ENCODE measurements at regions not wholly inside any gene's neighbourhood (a gene's known extent, or its start where the extent isn't known, plus 50 kb on each side); places are given as distances from the start of the nearest gene placed in this dataset.

DNA sequence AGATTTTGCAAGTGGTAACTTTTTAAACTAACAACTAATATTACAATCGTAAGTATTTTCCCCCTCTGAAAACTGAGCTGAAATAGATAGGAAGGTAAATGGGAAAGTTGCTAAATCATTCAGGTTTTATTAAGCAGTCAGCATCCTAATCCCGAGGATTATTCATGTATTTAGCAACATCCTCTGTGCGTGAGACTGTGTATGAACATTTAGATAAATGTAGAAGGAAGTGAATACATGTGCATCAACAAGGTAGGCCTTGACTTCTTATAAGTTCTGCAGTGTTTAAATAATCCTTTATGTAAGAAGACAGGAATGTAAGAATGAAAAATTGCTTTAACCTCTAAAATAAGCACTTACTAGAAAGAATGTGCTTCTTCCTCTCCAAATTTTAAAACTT, 745.9 kb upstream of the TENM4 start:
- TF ChIP-seq CTCF (IDR thresholded peaks at IDR 0.05): no peak
- no peak for TF ChIP-seq POLR2A (IDR thresholded peaks at IDR 0.05)
